Panc1 (cell line): ENCODE measurements at regions not wholly inside any gene's neighbourhood (a gene's known extent, or its start where the extent isn't known, plus 50 kb on each side); places are given as distances from the start of the nearest gene placed in this dataset.

ENCODE experiments used
- ATAC-seq: fragments of 200-7000 bp; cut with Tn5 transposase; 2 replicates; pipeline ENCODE4 v1.9.1; 2020; ENCODE audit warnings: mild to moderate bottlenecking, moderate library complexity
- BruUV-seq: library from RNA; stranded (reverse); fragments of 400-500 nt; replicated peaks from 2 replicates; lab custom pipeline; 2021; lab: Mats Ljungman, UMichigan
- CTCF ChIA-PET: fragments of 300-600 bp; sonication (Branson Sonifier 250); formaldehyde crosslinking; loops from one replicate; lab custom pipeline; 2022; ENCODE audit warnings: antibody characterized with exemption; lab: Charles Lee
- POLR2A ChIA-PET: fragments of 300-600 bp; sonication (Branson Sonifier 250); formaldehyde crosslinking; loops from one replicate; lab custom pipeline; 2022; ENCODE audit warnings: antibody characterized with exemption; lab: Charles Lee
- DNase-seq: peaks from one replicate; pipeline ENCODE4 v3.0.0-alpha.2; 2010; ENCODE audit warnings: low read depth, low spot score
- H3K27ac ChIP-seq: 2 replicates; pipeline ENCODE4 v1.5.1; 2011; ENCODE audit warnings: mild to moderate bottlenecking, low read length, inconsistent platforms
- H3K27me3 ChIP-seq: fragments of 200-500 bp; sonication (Bioruptor generic); 2 replicates; pipeline ENCODE4 v1.6.0; 2014; ENCODE audit warnings: low read length, inconsistent platforms; ENCODE audit not compliant: control insufficient read depth, insufficient read depth
- H3K36me3 ChIP-seq: fragments of 200-500 bp; sonication (Bioruptor generic); 2 replicates; pipeline ENCODE4 v1.5.1; 2014; ENCODE audit warnings: inconsistent platforms, mild to moderate bottlenecking, low read length, moderate library complexity; ENCODE audit not compliant: control insufficient read depth, insufficient read depth
- H3K4me1 ChIP-seq: 2 replicates; pipeline ENCODE4 v1.5.1; 2011; ENCODE audit warnings: inconsistent platforms, mild to moderate bottlenecking, low read length, moderate library complexity; ENCODE audit not compliant: control insufficient read depth, insufficient read depth
- H3K4me3 ChIP-seq, 2 experiments: 2 replicates each; pipeline ENCODE4 v1.5.1; 2011 to 2012; ENCODE audit warnings: low read depth in 2 of 2, low read length in 2 of 2, mild to moderate bottlenecking in 2 of 2, inconsistent platforms in 1 of 2, moderate library complexity in 1 of 2
- H3K9me3 ChIP-seq: fragments of 200-500 bp; sonication (Bioruptor generic); 2 replicates; pipeline ENCODE4 v1.5.1; 2014; ENCODE audit warnings: low read depth, mild to moderate bottlenecking, inconsistent platforms, low read length, moderate library complexity; ENCODE audit not compliant: control insufficient read depth, insufficient read depth
- POLR2AphosphoS5 ChIP-seq: IDR thresholded peaks from 2 replicates; pipeline ENCODE4 v1.6.1; 2012; ENCODE audit warnings: mild to moderate bottlenecking, low read depth, low read length, moderate library complexity
- SIN3A ChIP-seq: IDR thresholded peaks from 2 replicates; pipeline ENCODE4 v1.6.1; 2012; ENCODE audit warnings: low read depth, mild to moderate bottlenecking, low read length, moderate library complexity, borderline replicate concordance; ENCODE audit not compliant: insufficient read depth
- TCF7L2 ChIP-seq: IDR thresholded peaks from 2 replicates; pipeline ENCODE4 v1.6.1; 2011; ENCODE audit warnings: mild to moderate bottlenecking, low read depth, low read length, inconsistent platforms
- in situ Hi-C: cut with HindIII; loops from 2 replicates; pipeline ENCODE4 v1.10.0; 2016; ENCODE audit warnings: low sequenced_read_pairs, low pct_unique_long_range_greater_than_20kb
- intact Hi-C: fragments of 100-400 bp; cut with micrococcal nuclease; formaldehyde crosslinking; loops from one replicate; pipeline ENCODE4 v1.10.0; 2022; ENCODE audit not compliant: unreplicated experiment
- TF ChIP-seq, protein P1 (sequence below), 2 experiments: IDR thresholded peaks; 2 replicates each; pipeline ENCODE4 v1.6.1; 2011 to 2012; ENCODE audit warnings: low read depth in 2 of 2, control low read depth in 1 of 2, low read length in 1 of 2, mild to moderate bottlenecking in 1 of 2, moderate library complexity in 1 of 2; ENCODE audit not compliant: insufficient read depth in 1 of 2
- TF ChIP-seq, protein P2 (sequence below): fragments of 450-650 bp; IDR thresholded peaks from 2 replicates; pipeline ENCODE4 v1.5.1; 2017; ENCODE audit warnings: mild to moderate bottlenecking

DNA sequence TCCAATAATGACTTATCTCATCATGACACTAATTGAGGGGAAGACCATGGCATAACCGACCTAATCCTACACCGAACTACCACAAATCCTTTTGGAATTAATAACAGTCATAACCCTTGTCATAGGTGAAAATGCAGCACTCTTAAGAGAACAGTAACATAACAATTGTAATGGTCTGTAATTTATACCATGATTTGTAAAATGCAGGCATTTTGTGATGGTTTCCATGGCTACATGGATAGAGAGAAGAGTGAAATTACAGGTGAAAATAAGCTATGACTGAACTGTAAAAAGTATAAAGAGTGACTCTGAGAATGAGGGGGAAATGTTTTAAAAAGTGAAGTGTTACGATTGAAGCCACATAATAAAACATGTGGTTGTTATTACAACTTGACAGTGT lies 494.1 kb upstream of the SLC39A10 start:
- ATAC-seq, result no peak
- no peaks in the 10 kb centered on the region for H3K9me3 ChIP-seq
- no peaks in the 10 kb centered on the region for H3K4me1 ChIP-seq
- CTCF ChIA-PET, result no interaction called here
- intact Hi-C loops (no loop called here), in situ Hi-C loops (no loop called here)
- no TSS peak for BruUV-seq
- H3K27me3 ChIP-seq, result no peaks in the 10 kb centered on the region
- H3K27ac ChIP-seq, result no peak overlapping the region
- TF ChIP-seq, protein P1, sequence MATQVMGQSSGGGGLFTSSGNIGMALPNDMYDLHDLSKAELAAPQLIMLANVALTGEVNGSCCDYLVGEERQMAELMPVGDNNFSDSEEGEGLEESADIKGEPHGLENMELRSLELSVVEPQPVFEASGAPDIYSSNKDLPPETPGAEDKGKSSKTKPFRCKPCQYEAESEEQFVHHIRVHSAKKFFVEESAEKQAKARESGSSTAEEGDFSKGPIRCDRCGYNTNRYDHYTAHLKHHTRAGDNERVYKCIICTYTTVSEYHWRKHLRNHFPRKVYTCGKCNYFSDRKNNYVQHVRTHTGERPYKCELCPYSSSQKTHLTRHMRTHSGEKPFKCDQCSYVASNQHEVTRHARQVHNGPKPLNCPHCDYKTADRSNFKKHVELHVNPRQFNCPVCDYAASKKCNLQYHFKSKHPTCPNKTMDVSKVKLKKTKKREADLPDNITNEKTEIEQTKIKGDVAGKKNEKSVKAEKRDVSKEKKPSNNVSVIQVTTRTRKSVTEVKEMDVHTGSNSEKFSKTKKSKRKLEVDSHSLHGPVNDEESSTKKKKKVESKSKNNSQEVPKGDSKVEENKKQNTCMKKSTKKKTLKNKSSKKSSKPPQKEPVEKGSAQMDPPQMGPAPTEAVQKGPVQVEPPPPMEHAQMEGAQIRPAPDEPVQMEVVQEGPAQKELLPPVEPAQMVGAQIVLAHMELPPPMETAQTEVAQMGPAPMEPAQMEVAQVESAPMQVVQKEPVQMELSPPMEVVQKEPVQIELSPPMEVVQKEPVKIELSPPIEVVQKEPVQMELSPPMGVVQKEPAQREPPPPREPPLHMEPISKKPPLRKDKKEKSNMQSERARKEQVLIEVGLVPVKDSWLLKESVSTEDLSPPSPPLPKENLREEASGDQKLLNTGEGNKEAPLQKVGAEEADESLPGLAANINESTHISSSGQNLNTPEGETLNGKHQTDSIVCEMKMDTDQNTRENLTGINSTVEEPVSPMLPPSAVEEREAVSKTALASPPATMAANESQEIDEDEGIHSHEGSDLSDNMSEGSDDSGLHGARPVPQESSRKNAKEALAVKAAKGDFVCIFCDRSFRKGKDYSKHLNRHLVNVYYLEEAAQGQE (IDR thresholded peaks at IDR 0.05; ENCODE audit: insufficient read depth in 1 of 2, low read depth in 2 of 2, low read length in 1 of 2), result no peak
- TF ChIP-seq POLR2AphosphoS5 (no peak), SIN3A (no peak), TCF7L2 (no peak)
- TF ChIP-seq, protein P2, sequence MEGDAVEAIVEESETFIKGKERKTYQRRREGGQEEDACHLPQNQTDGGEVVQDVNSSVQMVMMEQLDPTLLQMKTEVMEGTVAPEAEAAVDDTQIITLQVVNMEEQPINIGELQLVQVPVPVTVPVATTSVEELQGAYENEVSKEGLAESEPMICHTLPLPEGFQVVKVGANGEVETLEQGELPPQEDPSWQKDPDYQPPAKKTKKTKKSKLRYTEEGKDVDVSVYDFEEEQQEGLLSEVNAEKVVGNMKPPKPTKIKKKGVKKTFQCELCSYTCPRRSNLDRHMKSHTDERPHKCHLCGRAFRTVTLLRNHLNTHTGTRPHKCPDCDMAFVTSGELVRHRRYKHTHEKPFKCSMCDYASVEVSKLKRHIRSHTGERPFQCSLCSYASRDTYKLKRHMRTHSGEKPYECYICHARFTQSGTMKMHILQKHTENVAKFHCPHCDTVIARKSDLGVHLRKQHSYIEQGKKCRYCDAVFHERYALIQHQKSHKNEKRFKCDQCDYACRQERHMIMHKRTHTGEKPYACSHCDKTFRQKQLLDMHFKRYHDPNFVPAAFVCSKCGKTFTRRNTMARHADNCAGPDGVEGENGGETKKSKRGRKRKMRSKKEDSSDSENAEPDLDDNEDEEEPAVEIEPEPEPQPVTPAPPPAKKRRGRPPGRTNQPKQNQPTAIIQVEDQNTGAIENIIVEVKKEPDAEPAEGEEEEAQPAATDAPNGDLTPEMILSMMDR, result no peak
- DNase-seq, result no peak
- H3K36me3 ChIP-seq, result no peaks in the 10 kb centered on the region
- POLR2A ChIA-PET, result no interaction called here
- H3K4me3 ChIP-seq, result no peak overlapping the region

DNA sequence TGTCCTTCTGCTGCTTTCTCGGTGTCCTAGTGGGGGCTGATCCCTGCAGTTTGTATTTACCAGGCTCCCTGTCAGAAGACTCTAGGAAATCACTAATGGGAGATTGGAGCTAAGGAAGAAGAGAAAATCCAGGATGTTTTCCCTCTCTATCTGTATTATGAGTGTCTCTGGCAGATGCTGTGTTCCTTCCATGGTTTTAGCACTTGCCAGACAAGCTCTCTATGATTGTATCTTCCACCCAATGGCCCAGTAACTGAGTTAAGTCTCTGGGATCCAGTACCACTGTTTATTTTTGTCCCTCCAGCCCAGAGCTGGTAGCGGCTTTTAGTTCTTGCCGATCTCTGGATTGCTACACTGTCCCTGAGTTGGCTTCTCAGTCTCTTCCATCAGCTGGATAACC lies 494.8 kb upstream of the SLC39A10 start:
- Histone ChIP-seq H3K4me3 (no peak overlapping the region), H3K4me1 (no peaks in the 10 kb centered on the region), H3K27ac (no peak overlapping the region), H3K36me3 (no peaks in the 10 kb centered on the region), H3K27me3 (no peaks in the 10 kb centered on the region), H3K9me3 (no peaks in the 10 kb centered on the region)
- ChIA-PET POLR2A (no interaction called here), CTCF (no interaction called here)
- no peak for ATAC-seq
- BruUV-seq, result no TSS peak
- in situ Hi-C loops (no loop called here), intact Hi-C loops (no loop called here)
- TF ChIP-seq SIN3A (no peak), TCF7L2 (no peak), POLR2AphosphoS5 (no peak)
- TF ChIP-seq, protein P1 (IDR thresholded peaks at IDR 0.05; ENCODE audit: insufficient read depth in 1 of 2, low read depth in 2 of 2, low read length in 1 of 2), result no peak
- TF ChIP-seq, protein P2, result no peak
- no peak for DNase-seq
